ENCODE measurements at regions not wholly inside any gene's neighbourhood (a gene's known extent, or its start where the extent isn't known, plus 50 kb on each side); places are given as distances from the start of the nearest gene placed in this dataset.
A peak's percentile ranks its signal among the peaks of the same experiment; 100 is the strongest.

DNA sequence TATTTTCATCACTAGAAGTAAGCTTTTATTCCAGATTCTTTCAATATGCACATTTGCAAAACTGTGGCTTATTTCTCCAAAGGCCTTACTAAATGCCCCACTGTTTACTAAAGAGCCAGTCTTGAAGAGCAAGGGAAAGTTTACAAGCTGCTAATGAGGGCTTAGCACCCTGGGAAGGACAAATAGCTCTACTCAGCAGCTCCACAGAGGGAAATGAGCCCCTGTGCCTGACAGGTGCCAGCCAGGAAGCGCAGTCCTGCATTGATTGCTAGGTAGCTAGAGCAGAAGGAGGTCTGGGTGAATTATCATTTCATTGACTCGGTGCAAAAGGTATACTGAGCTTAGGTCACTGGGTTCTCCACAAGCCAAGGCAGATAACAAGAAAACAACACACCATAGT is 307.0 kb downstream of the SETD4 start:
- no peak for ATAC-seq
- Histone ChIP-seq H3K27me3 (no peaks in the 10 kb centered on the region), H3K36me3 (no peaks in the 10 kb centered on the region), H3K27ac (no peak overlapping the region), H3K9me3 (no peaks in the 10 kb centered on the region), H3K4me3 (no peak overlapping the region), H3K4me1 (no peaks in the 10 kb centered on the region)
- TF ChIP-seq, protein P1, sequence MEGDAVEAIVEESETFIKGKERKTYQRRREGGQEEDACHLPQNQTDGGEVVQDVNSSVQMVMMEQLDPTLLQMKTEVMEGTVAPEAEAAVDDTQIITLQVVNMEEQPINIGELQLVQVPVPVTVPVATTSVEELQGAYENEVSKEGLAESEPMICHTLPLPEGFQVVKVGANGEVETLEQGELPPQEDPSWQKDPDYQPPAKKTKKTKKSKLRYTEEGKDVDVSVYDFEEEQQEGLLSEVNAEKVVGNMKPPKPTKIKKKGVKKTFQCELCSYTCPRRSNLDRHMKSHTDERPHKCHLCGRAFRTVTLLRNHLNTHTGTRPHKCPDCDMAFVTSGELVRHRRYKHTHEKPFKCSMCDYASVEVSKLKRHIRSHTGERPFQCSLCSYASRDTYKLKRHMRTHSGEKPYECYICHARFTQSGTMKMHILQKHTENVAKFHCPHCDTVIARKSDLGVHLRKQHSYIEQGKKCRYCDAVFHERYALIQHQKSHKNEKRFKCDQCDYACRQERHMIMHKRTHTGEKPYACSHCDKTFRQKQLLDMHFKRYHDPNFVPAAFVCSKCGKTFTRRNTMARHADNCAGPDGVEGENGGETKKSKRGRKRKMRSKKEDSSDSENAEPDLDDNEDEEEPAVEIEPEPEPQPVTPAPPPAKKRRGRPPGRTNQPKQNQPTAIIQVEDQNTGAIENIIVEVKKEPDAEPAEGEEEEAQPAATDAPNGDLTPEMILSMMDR (IDR thresholded peaks at IDR 0.05), result no peak
- intact Hi-C loops (cut with DNase I), result no loop called here
- no peak for DNase-seq

DNA sequence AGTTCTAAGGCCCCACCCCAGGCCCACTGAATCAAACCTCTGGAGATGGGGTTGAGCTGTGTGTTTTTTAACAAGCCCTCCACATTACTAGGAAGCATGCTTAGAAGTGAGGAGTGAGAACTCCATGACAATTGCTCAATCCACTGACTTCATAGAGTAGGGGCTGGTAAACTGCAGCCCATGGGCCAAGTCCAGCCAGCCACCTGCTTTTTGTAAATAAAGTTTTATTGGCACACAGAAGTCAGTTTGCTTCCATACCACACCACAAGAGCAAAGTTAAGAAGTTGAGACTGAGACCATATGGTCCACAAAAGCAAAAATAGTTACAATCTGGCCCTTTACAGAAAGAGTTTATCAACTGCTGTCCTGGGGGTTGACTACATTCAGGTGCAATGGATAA is 309.2 kb downstream of the SETD4 start:
- ATAC-seq, result no peak
- no peak overlapping the region for H3K4me3 ChIP-seq
- DNase-seq, result no peak

DNA sequence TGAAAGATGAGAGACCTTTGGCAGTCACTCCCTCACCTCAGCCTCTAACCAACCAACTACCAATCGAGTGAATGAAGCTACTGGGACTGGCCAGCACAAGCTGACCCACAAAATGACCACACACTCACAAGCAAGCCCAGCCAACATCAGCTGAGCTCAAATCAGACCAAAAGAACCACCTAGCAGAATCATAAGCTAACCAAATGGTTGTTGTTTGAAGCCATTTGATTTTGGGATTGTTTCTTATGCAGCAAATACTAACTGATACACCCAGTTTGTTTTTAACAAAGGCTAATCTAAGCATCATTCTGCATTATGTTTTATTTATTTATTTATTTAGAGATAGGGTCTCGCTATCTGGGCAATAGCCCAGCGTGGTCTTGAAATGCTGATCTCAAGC is 310.4 kb downstream of the SETD4 start:
- DNase-seq (no peak), ATAC-seq (no peak)
- Histone ChIP-seq H3K9me3 (no peaks in the 10 kb centered on the region), H3K36me3 (no peaks in the 10 kb centered on the region), H3K27me3 (no peaks in the 10 kb centered on the region), H3K4me1 (no peaks in the 10 kb centered on the region), H3K27ac (no peak overlapping the region), H3K4me3 (no peak overlapping the region)
- intact Hi-C loops (cut with DNase I), result no loop called here
- TF ChIP-seq, protein P1 (IDR thresholded peaks at IDR 0.05), result no peak

More for the DNA sequence above, 309.2 kb downstream of the SETD4 start:
- Histone ChIP-seq H3K27me3 (no peaks in the 10 kb centered on the region), H3K36me3 (no peaks in the 10 kb centered on the region), H3K9me3 (no peaks in the 10 kb centered on the region), H3K4me1 (no peaks in the 10 kb centered on the region), H3K27ac (no peak overlapping the region)
- intact Hi-C loops (cut with DNase I), result no loop called here
- TF ChIP-seq, protein P1 (IDR thresholded peaks at IDR 0.05), result no peak

DNA sequence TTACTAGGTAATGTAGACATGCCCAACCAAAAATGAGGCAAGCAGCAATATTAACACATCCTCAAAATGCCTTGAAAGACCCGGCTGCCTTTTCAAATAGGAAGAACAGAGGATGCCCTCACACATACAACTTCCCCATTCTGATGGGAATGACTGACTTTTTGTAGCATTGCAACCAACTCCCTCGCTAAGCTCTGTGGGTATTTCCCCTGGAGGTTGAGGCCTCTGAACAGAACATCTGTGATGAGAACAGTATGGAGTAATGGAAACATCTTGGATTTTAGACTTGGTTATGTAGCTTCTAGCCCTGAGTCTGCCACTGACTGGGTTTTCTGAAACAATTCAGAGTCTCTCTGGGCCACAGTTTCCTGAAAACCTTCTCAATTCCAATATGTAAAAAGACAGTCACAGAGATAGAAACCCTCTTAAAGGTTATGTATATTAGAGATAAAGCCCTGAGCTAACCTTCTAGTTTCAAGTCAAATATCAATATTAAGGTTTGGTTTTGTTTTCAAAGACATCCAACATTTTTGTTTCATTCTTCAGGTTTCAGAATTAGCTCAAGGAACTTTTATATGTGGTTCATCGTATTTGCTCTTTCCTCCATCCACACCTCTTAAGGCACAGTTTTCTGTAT is 311.5 kb downstream of the SETD4 start:
- DNase-seq (no peak), ATAC-seq (peak; percentile 62)

DNA sequence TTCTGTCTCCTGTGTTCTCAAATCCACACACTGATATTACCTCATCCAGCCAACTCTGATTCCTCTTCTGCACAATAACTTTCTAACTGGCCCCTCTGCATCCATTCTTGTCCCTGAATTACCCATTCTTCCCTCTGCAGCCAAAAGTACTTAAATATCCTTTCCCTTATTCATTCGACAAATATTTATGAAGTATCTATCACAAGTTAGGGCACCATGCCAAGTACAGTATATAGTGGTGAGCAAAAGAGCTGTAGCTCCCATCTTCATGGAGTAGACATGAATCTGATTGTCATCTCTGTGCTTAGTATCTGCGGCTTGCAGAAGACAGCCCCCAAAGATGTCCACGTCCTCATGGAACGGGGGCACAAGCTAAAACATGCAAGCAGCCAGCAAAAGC is 316.8 kb downstream of the SETD4 start:
- intact Hi-C loops (cut with DNase I), result no loop called here
- Histone ChIP-seq H3K27me3 (no peaks in the 10 kb centered on the region), H3K9me3 (no peaks in the 10 kb centered on the region), H3K36me3 (no peaks in the 10 kb centered on the region), H3K4me3 (no peak overlapping the region), H3K27ac (no peak overlapping the region), H3K4me1 (no peaks in the 10 kb centered on the region)
- TF ChIP-seq, protein P1 (IDR thresholded peaks at IDR 0.05), result no peak
- DNase-seq (no peak), ATAC-seq (no peak)

More for the DNA sequence above, 311.5 kb downstream of the SETD4 start:
- TF ChIP-seq, protein P1 (IDR thresholded peaks at IDR 0.05), result no peak
- H3K9me3 ChIP-seq, result no peaks in the 10 kb centered on the region
- no peaks in the 10 kb centered on the region for H3K4me1 ChIP-seq
- no peak overlapping the region for H3K27ac ChIP-seq
- intact Hi-C loops (cut with DNase I), result no loop called here
- no peaks in the 10 kb centered on the region for H3K27me3 ChIP-seq
- no peaks in the 10 kb centered on the region for H3K36me3 ChIP-seq
- H3K4me3 ChIP-seq, result no peak overlapping the region

Measured in upper lobe of right lung (tissue), 1 donor.